GM19043 (cell line): ENCODE measurements at regions not wholly inside any gene's neighbourhood (a gene's known extent, or its start where the extent isn't known, plus 50 kb on each side); places are given as distances from the start of the nearest gene placed in this dataset.

Experiments used
- ATAC-seq: cut with Tn5 transposase; IDR thresholded peaks from one replicate; pipeline ENCODE4 v1.9.1; 2021; ENCODE audit warnings: low read depth; ENCODE audit not compliant: unreplicated experiment

GRCh38 chr1:30197639-30198450, 525.5 kb downstream of the MATN1 start:
- no peak for ATAC-seq

GRCh38 chr1:30196872-30197638, 526.3 kb downstream of the MATN1 start:
- no peak for ATAC-seq

- no peak for ATAC-seq
These were observed 526.9 kb downstream of the MATN1 start for GRCh38 chr1:30196457-30196856.

- no peak for ATAC-seq
These were observed 527.8 kb downstream of the MATN1 start for GRCh38 chr1:30195424-30196134.

- ATAC-seq = no peak
These were observed 528.5 kb downstream of the MATN1 start for GRCh38 chr1:30194741-30195423.

GRCh38 chr1:30194046-30194619, 529.3 kb downstream of the MATN1 start:
- no peak for ATAC-seq

- ATAC-seq = no peak
These were observed 530.3 kb downstream of the MATN1 start for GRCh38 chr1:30192969-30193630.

GRCh38 chr1:30191154-30191702, 532.2 kb downstream of the MATN1 start:
- no peak for ATAC-seq

GRCh38 chr1:30190511-30191153, 532.8 kb downstream of the MATN1 start:
- ATAC-seq = no peak

- ATAC-seq = no peak
These were observed 533.4 kb downstream of the MATN1 start for GRCh38 chr1:30189818-30190500.

- no peak for ATAC-seq
These were observed 534.4 kb downstream of the MATN1 start for GRCh38 chr1:30188999-30189398.

GRCh38 chr1:30188329-30188728, 535.1 kb downstream of the MATN1 start:
- ATAC-seq = no peak

GRCh38 chr1:30187413-30188023, 535.9 kb downstream of the MATN1 start:
- ATAC-seq = no peak

- no peak for ATAC-seq
These were observed 536.8 kb downstream of the MATN1 start for GRCh38 chr1:30186586-30186985.

- no peak for ATAC-seq
These were observed 537.6 kb downstream of the MATN1 start for GRCh38 chr1:30185809-30186208.

GRCh38 chr1:30185313-30185712, 538.1 kb downstream of the MATN1 start:
- no peak for ATAC-seq

GRCh38 chr1:30184393-30185141, 538.8 kb downstream of the MATN1 start:
- ATAC-seq = no peak
